CD4-positive, alpha-beta T cell treated with Interleukin-4 for 1 hour (primary cell): ENCODE measurements at regions not wholly inside any gene's neighbourhood (a gene's known extent, or its start where the extent isn't known, plus 50 kb on each side); places are given as distances from the start of the nearest gene placed in this dataset.
"Not testable (repeated sequence)": the region's sequence is repeated elsewhere in the genome, so short reads cannot be mapped to it uniquely, and the experiment has no call there.

Experiments used
- DNase-seq, 2 donors: peaks; one replicate each; pipeline ENCODE4 v3.0.0-alpha.2; 2020 to 2022

DNA sequence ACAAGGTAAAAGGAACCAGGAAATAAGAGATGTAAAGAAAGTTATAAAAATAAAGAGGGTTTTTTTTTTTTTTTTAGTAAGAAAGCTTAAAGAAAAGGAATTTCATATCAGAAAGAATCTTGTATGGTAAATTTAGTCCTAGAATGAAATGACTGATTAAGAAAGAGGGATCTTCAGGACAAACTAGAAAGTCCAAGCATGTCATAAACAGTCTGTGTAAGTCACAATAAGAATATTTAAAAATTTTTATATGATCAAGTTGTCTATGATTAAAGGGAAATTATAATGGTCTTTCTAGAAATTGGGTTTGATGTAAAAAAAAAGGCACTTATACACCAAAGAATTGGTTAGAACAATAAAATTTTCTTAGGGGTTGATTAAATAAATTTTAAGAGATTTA, 289.5 kb downstream of the XPNPEP1 start:
- no peak for DNase-seq

DNA sequence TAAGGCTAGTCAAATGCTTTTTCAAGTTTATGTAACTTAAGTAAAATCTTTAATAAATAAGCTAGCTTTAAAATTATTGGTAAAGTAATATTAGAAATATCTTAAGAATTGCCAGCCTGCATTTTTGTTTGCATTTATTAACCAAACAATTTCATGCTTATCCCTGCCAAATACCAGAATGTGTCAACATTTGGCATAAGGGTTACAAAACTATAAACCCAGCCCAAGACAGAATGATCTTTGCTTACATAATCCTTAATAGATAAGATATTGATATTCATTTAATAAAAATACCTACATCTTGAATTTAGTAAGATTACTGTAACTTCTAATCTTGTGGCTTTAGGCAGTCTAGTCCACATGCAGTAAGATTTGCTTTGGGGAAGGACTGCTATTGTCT, 290.3 kb downstream of the XPNPEP1 start:
- DNase-seq, result not testable (repeated sequence)

DNA sequence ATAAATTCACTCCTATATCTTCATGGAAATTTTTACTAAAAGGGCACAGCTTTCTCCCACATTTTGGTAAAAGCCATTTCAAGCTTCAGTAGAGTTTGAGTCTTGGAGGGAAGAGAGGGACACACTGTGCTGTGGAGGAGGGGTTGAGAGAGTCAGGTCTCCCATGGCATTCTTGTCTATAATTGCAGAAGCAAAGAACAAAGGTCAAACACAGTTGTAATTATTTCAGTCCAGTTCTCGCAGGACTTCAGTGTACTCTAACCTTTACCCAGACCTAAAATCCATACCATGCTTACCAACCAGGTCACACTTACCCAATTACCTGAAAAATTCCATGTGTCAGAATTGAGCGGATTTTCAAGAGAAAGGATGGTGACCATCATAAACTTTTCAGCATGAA, 298.4 kb downstream of the XPNPEP1 start:
- DNase-seq, result no peak

DNA sequence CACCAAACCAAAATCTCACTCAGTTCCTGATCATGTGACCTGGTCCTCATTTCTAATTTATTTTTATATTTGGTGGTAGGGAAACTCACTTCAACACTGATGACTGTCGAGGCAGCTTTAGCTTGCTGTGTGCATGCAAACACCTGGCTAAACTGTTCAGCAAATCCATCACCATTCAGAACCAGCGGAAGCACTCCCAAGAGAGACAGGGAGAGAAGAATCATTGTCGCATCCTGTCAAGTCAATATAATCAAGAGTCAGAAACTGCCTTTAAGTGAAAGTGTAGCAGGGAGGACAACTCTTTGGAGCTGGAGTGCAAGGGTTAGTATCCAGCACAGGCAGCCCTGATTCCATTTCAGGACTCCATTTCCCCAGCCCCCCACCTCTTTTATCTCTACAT, 300.7 kb downstream of the XPNPEP1 start:
- no peak for DNase-seq

DNA sequence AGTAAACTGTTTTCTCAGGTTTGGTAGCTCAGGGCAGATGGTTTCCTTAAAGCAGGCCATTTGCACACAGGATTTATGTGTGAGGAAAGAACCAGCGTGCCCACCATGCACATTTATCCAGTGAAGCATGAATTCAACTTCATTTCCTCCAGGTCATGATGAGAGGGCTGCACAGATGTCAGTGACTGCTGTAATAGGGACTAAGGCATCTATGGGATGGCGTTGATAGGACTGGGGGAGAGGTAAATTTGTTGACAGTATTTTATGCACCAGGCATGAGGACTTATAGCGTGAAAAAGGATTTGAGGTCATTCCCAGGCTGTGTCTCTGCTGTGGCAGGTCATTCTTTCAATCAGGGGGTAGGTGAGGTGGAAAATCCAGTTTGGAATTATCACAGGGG, 302.9 kb downstream of the XPNPEP1 start:
- DNase-seq, result no peak

DNA sequence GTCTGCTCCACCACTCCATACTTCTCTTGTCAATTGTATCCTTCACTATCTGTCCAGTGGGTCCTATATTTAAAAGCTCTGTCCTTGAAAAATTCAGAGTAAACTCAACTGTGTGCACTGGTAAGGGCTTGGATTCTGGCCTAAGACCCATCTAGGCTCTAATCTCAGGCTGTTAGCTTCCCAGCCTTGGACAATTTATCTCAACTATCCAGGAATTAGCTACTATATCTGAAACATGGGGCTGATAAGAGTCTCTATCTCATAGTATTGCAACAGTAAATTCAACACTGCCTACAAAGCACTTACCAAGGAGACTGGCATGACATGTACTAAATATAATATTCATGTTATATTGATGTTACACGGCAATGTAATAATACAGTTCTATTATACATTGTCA, 303.4 kb downstream of the XPNPEP1 start:
- DNase-seq, result no peak

DNA sequence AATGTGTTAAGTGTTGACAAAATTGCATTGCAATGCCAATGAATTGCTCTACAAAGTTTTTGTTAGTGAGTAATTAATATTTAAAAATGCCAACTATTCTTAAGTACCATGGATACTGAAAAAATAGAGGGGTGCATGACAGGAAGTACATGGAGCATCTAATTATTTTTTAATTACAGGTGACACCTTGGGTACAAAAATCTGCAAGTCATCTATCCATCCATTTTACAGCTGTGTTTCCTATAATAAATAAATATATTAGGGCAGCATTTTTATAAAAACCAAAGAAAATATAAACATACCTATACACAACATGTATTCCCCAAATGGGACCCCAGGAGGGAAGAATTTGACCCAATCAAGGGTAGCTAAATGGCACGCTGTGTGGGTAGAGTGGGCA, 304.6 kb downstream of the XPNPEP1 start:
- DNase-seq, result no peak

DNA sequence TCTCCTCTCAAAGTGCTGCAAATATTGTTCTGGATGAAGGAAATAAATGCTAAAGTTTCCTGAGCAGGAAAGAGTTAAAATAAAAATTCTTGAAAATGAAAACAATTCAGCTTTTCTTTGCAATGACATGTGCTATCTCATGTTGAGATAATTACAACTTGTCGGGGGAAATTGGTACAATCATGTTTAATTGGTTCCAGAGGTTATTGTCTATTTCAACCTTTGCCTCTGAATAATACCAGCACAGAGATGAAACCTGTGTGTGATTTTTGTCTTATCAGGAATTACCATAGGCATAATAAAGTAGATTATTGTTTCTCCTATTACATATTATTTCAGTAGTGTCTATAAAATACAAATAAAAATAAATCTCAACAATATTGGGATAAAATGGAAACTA, 305.0 kb downstream of the XPNPEP1 start:
- no peak for DNase-seq

DNA sequence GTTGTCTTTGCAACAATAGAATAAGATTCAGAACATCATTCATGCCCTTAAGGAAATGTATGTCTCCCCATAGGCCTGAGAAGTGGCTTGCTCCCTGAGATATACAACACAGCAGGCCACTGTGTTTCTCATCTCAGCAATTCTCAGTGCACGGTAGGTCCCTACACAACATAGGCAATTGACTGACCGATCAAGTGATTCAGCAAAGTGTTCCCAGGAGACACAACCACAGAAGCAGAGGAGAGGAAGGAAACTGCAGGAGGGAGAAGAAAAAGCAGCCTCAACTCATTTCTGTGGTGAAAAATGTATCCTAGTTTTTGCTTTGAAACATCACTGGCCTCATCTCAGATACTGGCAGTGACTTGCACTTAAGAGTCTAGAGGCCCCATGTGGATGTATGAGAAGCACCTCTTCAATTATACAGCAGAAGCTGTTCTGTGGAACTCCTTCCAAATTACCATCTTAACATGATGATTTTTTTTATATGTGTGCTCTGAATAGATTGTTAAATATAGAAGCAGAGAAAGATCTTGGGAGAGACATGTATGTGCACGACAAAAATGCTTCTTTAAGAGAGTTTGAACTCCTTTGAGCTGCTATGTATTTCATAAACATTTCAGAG, 306.8 kb downstream of the XPNPEP1 start:
- DNase-seq, result no peak

DNA sequence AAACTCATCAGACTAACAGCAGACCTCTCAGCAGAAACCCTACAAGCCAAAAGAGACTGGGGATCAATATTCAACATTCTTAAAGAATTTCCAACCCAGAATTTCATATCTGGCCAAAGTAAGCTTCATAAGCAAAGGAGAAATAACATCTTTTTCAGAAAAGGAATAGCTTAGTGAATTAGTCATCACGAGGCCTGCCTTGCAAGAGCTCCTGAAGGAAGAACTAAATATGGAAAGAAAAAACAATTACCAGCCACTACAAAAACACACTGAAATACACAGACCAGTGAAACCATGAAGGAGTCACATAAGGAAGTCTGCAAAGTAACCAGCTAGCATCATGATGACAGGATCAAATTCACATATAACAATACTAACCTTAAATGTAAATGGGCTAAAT, 328.0 kb downstream of the XPNPEP1 start:
- not testable (repeated sequence) for DNase-seq

DNA sequence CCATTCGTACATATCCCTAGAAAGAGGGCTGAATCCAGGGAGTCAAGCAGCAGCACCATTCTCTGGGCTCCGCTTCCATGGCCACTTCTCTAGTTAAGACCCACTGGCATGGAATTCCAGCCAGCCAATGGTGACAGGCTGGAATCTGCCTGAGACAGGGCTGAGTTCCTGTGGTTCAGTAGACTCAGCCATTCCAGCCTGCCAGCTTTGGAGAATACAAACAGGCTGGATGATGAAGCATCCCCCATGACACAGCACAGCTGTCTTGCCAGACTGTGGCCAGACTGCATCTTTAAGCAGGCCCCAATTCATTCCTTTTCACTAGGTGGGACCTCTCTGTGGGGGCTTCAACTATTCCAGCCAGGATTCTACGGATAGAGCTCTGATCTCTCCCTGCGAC, 329.6 kb downstream of the XPNPEP1 start:
- no peak for DNase-seq

DNA sequence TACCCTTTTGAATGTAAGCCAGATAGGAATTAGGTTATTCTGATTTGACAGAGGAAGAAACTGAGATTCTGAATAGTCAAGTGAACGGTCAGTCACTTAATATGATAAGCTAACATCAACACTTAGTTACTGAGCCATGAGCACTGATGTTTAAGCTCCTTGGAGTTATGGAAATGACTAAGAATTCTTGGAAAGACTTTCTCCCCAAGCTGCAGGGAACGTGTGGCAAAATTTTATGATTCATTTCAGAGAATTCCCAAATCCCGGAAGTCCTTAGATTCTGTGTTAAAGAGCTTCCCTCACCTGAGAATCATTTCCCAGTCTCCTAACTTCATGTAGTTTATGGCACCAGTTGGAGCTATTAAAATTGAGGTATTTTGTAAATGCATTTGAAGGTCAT, 330.9 kb downstream of the XPNPEP1 start:
- no peak for DNase-seq

DNA sequence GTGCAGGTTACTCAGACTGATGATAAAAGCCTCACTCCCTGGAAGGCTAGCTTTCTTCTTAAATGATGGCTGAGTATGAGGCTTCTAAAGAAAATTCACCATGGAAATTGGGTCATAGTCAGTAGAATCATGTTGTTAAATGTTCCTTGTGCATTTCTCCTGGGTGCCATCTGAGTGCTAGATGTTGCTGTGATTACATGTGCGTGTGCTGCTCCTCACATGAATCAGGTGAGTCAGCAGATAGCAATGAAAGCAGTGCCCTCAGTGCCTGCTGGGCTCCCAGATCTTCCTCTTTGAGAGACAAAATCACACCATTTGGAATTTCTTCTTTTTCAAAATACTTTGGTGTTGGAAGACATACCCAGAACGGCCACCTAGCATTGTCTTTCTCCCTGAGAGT, 331.7 kb downstream of the XPNPEP1 start:
- no peak for DNase-seq

DNA sequence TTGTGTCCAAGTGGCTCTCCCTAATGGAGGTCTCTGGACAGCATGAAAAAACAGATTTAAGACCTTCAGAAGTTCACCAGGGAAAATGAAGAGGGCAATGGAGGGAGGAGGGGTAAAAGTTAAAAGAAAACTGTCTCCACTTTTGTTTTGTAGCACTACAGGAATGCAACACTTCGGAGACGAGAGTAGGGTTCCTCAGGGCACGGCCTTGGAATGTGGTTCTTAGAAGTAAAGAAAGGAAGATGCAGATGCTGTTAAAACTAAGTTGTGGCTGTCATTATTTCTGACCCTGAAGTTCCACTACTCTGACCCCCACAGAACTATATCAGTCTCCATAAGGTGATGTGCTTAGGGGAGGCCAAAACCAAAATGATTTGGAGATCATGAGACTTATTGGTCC, 335.1 kb downstream of the XPNPEP1 start:
- DNase-seq, result no peak

DNA sequence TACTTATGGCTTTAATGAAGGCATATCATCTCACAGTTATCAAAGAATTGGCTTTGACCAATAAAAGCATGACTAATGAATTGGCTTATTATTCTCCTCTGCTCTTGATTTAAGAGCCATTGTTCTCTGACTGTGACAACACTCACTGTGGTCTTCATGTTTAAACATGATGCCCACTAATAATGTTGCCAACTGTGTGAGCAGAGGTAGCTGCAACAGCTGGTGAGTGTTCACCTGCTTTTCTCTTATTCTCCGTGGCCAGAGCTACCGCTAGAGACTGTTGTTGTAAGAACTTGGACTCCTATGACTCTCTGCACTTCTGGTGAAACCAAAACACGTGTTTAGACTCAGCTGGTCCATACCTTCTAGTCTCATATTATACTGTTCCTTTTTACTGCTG, 335.9 kb downstream of the XPNPEP1 start:
- no peak for DNase-seq

DNA sequence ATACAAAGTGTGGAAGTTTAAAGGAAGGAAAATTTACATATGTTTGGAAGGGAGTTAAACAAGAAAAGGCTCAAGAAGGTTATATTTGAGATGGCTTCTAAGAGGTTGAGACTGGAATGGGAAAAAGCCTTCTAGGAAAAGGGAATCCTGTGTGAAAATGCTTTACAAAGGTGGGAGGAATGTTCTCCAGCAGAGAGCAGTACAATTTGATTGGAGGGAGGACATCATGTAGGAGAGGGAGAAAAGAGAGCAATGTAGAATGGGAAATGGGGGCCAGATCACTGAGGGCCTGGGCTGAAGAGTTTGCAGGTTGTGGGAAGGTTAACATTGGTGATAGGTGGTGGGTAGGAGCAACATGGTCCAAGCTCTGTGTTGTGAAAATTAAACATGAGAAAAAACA, 366.9 kb downstream of the XPNPEP1 start:
- DNase-seq, result no peak

DNA sequence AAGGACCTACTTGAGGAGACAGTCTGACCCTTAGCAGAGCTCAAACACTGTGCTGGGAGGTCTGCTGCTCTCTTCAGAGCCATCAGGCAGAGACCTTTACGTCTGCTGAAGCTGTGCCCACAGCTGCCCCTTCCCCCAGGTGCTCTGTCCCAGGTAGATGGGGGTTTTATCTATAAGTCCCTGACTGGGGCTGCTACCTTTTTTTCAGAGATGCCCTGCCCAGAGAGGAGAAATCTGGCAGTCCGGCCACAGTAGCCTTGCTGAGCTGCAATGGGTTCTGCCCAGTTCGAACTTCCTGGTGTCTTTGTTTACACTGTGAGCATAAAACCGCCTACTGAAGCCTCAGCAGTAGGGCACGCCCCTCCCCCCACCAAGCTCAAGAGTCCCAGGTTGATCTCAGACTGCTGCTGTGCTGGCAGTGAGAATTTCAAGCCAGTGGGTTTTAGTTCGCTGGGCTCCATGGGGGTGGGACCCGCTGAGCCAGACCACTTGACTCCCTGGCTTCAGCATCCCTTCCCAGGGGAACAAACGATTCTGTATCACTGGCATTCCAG, 381.2 kb downstream of the XPNPEP1 start:
- not testable (repeated sequence) for DNase-seq

DNA sequence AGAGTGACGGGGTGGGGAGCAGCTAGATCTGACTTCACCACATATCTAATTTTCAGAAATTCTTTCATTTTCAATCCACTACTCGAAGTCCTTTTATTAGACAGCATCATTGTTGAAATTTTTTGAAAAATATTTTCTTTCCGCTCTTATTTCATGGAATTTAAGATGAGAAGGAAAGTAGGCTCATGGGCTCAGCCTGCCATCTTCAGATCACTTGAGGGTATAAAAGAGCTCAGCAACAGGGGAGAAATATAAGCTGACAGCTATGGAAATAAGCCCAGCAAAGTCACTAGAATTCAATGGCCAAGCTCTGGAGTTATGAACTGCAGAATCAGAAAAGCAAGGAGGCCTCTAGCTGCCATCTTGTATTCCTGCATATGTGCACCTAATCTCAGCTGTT, 389.1 kb downstream of the XPNPEP1 start:
- DNase-seq, result no peak

DNA sequence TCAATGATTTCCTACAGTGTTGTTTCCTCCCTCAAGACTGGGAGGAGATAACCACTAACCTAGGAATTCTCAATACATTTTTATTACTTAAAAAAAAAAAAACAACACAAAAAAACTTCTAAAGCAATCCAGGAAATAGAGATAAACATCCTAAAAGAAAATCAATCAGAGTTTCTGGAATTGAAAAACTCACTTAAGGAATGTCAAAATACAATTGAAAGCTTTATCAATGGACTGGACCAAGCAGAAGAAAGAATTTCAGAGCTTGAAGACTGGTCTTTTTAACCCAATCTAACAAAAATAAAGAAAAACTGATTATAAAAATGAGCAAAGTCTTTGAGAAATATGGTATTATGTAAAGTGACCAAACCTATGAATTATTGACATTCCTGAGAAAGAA, 394.1 kb downstream of the XPNPEP1 start:
- no peak for DNase-seq

DNA sequence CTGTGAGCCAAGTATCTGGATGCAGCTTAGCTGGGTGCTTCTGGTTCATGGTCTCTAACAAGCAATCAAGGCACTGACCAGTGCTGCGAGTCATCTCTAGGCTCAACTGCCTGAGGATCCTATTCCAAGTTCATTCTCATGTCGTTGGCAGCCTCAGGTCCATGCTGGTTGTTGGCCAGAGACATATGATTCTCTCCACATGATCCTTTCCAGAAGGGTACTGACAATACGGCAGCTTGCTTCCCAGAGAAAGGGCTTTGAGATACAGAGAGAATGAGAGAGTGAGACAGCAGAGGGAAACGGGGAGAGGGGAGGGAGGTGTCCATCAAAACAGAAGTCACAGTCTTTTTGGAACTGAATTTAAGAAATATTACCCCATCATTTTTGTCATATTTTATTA, 405.6 kb downstream of the XPNPEP1 start:
- DNase-seq, result no peak

DNA sequence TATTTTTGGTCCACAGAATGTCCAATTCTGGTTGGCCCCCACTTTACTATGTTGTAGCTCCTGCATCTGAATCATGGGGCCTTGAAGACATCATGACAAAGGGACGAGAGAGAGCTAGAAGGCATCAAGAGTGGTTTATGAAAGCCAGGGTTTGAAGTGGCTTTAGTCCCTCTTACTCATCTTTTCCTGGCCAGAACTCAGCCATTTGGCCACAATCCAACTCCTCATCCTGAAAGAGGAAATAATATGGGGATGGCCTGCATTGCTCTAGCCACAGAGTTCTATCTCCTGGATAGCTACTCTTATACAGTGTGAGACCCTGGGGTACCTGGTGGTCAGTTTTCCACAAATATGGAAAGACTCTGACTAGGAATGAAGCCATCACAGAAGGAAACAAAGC, 418.9 kb downstream of the XPNPEP1 start:
- DNase-seq, result no peak

DNA sequence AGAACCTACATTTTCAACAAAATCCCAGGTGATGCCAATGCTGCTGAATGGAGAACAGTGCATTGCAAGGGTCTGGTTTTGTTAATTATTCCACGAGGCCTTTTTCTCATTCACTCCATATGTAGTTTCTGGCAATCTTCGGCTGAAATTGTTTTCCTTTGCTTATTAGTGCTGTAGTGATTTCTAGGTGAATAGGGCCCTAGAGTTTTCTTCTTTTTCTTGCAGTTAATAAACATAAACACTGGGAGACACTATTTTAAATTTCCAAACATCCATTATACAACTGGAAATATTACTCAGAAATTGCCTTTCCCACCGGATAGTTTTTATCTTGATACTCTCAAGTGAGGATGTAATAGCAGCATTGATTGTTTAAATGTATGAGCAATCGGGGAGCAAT, 435.6 kb downstream of the XPNPEP1 start:
- no peak for DNase-seq

DNA sequence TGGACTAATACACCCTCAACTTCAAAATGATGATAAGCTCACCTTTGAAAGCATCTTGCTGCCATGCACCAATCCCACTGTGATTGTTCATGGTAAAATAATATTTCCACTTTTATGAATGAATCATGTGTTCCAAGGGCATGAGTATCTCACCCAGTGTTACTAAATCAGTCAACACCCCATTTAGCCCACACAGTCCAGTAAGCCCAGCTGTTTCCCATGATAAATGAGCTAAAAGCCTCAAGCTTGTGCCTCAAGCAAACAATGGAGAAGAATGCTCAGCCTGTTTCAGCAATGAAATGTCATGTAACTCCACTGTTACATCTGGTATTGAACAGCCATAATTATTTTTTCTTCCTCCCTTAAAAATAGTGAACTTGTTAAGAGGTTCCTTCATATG, 442.5 kb downstream of the XPNPEP1 start:
- no peak for DNase-seq

DNA sequence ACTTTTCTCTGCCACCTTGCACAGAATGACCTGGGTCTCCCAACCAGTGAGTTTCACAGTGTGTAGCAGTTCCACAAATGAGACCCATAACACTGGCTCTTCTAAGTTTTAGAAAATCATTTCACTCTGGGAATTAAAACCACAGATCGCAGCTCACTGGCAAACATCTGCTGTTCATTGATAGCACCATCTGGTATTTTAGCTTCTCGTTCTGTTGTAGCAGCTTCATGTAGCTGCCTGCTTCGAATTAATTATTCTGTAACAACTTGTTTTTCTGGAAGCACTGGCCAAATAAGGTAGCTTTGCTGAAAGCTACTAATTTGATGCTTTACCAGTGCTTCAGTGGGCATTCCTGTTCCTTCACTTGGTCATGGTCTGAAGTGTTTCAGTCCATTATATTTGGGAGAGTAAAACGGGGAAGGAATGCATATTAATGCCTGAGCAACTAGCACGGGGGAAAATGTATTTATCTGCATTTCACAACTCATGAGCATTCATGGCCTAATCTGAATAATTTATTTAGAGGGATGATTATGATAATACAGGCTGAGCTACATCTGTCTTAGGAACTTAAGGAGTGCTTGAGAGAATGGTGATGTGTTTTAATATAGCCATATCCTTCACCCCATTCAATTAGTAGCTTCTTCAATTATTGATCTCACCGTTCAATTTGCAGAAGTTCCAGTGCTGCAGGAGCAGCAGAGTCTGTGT, 447.4 kb downstream of the XPNPEP1 start:
- DNase-seq, result no peak

DNA sequence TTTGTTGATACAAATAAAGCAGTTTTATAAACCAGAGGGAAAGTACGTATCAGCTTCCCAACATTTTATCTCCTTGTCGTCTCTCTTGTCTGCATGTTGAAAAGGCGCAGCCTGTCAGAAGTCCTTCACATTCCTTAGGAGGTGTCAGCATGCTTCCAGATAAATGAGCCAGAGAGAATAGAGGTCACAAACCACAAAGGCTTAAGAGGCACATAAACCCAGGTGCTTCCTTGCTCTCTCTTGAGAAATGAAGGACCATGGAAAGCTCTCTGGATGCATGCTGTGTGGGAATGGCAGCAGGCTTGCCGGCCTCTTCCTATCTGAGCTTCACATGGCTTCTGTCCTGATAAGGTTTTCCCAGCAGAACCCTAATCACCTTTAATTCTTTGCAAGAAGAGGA, 448.5 kb downstream of the XPNPEP1 start:
- DNase-seq, result no peak
